Renal pelvis (tissue), 1 donor: ENCODE measurements at regions not wholly inside any gene's neighbourhood (a gene's known extent, or its start where the extent isn't known, plus 50 kb on each side); places are given as distances from the start of the nearest gene placed in this dataset.
"Not testable (repeated sequence)": the region's sequence is repeated elsewhere in the genome, so short reads cannot be mapped to it uniquely, and the experiment has no call there.

Source experiments
- DNase-seq: peaks from one replicate; pipeline ENCODE4 v3.0.0-alpha.2; 2013

- not testable (repeated sequence) for DNase-seq
These were observed 84.5 kb upstream of the FBXO28 start for GRCh38 chr1:224029286-224030025.

GRCh38 chr1:224028802-224029201, 85.1 kb upstream of the FBXO28 start:
- not testable (repeated sequence) for DNase-seq

GRCh38 chr1:224023122-224023521, 90.8 kb upstream of the FBXO28 start:
- DNase-seq = not testable (repeated sequence)

DNA sequence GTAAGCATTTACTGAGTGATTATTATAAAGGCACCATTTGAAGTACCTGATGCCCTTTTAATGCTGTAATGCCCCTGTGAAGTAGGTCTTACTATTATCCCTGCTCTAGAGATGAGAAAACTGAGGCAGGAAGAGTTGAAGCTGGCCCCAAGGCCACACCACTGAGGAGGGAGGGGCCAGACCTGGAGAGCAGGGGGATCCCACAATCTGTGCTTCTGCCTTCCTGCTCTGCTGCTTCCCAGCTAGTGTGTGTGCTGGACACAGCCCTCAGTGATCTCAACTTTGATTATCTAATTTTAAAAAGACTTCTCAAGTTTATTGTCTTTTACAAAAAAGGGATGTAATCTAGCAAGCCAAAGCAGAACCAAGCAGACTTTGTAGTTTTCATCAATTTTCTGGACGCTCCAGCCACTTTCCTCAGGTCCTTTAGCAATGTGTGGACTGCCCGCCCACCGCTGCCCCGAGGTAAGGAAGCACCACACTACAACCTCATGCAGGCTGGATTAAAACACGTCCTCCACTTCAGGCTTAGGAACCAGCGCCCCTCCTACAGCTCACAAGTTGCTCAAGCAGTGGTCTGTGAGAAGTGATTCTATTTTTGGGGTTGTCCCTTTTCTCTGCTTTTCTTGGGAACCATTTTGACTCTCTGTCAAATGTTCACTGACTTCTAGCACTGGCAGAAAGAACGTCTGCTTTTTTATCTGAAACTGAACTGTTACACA, 91.5 kb upstream of the FBXO28 start:
- not testable (repeated sequence) for DNase-seq

DNA sequence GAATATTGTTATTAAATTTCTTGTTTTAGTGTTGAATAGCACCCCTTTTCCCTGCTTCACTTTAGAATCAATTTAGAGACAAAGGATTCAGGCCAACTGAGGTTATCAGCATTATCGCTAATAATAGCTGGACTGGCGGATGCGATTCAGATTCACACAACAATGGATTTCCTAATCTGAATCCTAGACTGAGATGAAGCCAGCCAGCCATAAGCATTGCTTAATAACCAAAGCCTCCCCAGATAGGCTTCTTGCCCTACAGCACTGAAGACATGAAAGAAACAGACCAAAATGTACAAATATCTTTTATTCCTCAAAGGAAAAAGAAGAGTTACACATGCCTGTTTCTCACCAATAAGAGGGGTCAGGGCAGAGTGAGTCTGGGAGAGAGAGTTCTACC, 94.0 kb upstream of the FBXO28 start:
- not testable (repeated sequence) for DNase-seq

DNA sequence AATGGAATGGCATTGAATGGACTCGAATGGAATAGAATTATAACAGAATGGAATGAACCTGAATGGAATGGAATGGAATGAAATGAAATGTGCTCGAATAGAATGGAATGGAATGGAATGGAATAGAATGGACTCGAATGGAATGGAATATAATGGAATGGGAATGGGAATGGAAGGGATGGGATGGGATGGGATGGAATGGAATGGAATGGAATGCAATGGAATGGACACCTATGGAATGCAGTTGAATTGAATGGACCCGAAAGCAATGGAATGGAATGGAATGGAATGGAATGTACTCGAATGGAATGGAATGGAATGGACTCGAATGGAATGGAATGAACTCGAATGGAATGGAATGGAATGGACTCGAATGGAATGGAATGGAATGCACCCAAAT, 98.1 kb upstream of the FBXO28 start:
- not testable (repeated sequence) for DNase-seq

- DNase-seq = no peak
These were observed 99.6 kb upstream of the FBXO28 start for GRCh38 chr1:224014330-224014649.

GRCh38 chr1:224013626-224014329, 100.1 kb upstream of the FBXO28 start:
- DNase-seq = not testable (repeated sequence)

- not testable (repeated sequence) for DNase-seq
These were observed 101.0 kb upstream of the FBXO28 start for GRCh38 chr1:224012807-224013434.

DNA sequence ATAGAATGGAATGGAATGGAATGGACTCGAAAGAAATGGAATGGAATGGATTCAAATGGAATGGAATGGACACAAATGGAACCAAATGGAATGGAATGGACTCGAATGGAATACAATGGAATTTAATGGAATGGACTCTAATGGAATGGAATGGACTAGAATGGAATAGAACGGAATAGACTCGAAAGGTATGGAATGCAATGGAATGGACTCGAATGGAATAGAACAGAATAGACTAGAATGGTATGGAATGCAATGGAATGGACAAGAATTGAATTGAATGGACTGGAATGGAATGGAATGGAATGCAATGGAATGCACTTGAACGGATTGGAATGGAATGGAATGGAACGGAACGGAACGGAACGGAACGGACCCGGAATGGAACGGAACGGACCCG, 101.7 kb upstream of the FBXO28 start:
- DNase-seq = not testable (repeated sequence)

- not testable (repeated sequence) for DNase-seq
These were observed 102.2 kb upstream of the FBXO28 start for GRCh38 chr1:224011751-224012150.

GRCh38 chr1:224011153-224011552, 102.8 kb upstream of the FBXO28 start:
- DNase-seq = not testable (repeated sequence)

- not testable (repeated sequence) for DNase-seq
These were observed 107.9 kb upstream of the FBXO28 start for GRCh38 chr1:224005973-224006372.

- not testable (repeated sequence) for DNase-seq
These were observed 109.2 kb upstream of the FBXO28 start for GRCh38 chr1:224004552-224005315.

DNA sequence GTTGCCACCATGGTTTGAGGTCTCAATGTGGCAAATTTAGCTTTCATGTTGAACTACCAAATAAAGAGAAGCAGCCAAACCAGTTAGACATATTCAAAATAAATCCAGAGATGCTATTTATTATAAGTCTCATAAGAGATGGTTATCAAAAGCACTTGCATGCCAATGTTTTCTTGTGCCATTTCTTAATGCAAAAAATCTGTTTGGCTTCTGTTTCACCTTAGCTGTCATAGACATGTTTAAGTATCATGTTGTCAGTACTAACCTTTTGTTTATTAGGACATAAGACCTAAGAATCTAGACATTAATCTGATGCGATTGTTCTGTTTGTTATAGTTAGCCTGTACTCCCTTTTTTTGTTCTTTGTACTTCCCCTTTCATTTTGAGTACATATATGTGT, 110.0 kb upstream of the FBXO28 start:
- not testable (repeated sequence) for DNase-seq

DNA sequence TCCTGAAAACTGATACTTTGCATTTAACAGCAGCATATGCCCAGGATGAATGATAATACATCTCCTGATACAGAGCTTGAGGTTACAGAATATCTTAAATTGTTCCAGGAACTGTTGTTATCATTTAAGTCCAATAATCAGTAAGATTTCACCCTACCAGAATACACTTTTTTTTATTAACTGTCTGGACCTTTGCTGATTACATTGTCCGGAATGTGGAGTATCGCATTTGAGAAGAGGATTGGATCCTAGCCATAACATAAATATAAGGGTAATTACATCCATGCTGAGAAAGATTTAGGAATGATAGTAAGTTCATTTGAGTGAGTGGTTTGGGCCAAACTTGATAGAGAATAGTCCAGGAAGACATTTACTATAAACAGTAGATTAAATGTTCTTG, 112.2 kb upstream of the FBXO28 start:
- not testable (repeated sequence) for DNase-seq

- peak; percentile 34 for DNase-seq
These were observed 114.2 kb upstream of the FBXO28 start for GRCh38 chr1:223999761-224000160.

DNA sequence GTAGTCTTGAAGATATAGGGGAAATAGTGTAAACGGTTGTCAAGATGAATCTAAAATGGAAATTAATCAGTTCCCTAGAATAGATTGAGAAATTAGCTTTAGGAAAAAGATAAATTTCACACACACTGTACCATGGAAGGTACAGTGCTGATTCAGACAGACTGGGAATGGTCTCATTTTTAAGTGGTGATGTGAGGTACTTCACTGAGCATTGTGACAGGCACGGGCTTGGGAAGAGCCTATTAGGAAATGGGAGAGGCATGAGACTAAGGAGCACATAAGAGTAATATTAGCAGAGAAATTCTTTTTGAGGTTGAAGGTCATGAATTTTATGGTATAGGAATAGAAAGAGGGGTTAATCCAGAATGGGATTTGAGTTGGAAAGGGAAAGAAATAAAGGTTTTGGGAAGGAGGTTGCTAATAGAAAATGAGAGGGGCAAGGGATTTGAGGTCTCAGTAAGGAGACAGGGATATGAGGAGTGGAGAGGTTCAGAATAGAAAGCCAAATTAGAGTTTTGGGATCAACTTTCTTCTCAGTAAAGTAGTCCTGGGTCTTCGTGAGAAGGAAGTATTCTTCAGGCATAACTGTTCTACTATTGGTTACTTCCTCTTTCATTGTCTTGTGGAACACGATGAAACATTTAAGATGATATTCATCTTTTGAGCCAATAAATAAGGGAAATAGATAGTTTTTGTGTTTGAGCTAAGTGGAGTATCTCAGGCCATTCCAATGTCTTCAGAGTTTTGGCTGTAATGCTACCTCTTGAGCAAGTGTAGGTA, 115.0 kb upstream of the FBXO28 start:
- not testable (repeated sequence) for DNase-seq

- not testable (repeated sequence) for DNase-seq
These were observed 117.5 kb upstream of the FBXO28 start for GRCh38 chr1:223996376-223996775.

GRCh38 chr1:223992456-223993246, 121.3 kb upstream of the FBXO28 start:
- DNase-seq = peak; percentile 99
